NT2/D1 (cell line): ENCODE measurements at regions not wholly inside any gene's neighbourhood (a gene's known extent, or its start where the extent isn't known, plus 50 kb on each side); places are given as distances from the start of the nearest gene placed in this dataset.

Experiments used
- SUZ12 ChIP-seq: IDR thresholded peaks from 2 replicates; pipeline ENCODE4 v1.6.1; 2011; ENCODE audit not compliant: insufficient read length, insufficient read depth; ENCODE audit errors: extremely low read depth
- YY1 ChIP-seq: IDR thresholded peaks from 2 replicates; pipeline ENCODE4 v1.6.1; 2011; ENCODE audit not compliant: insufficient read length, insufficient read depth

- TF ChIP-seq YY1 (no peak), SUZ12 (no peak)
Observed at GRCh38 chr3:118578559-118578958, 456.1 kb downstream of the IGSF11 start.
